WI38 (cell line): ENCODE measurements at regions not wholly inside any gene's neighbourhood (a gene's known extent, or its start where the extent isn't known, plus 50 kb on each side); places are given as distances from the start of the nearest gene placed in this dataset.

ENCODE experiments used
- H3K4me3 ChIP-seq: 2 replicates; pipeline ENCODE4 v1.5.1; 2011; ENCODE audit warnings: low read depth, mild to moderate bottlenecking, control low read depth, low read length
- CTCF ChIP-seq: IDR thresholded peaks from 2 replicates; pipeline ENCODE4 v1.5.1; 2012; ENCODE audit warnings: low read depth, mild to moderate bottlenecking, control low read depth, low read length

- H3K4me3 ChIP-seq, result no peak overlapping the region
- TF ChIP-seq CTCF, result no peak
Measured at GRCh38 chr1:68314151-68314780, 81.9 kb upstream of the WLS start.

- no peak overlapping the region for H3K4me3 ChIP-seq
- TF ChIP-seq CTCF, result no peak
Measured at GRCh38 chr1:68313735-68314134, 81.4 kb upstream of the WLS start.

DNA sequence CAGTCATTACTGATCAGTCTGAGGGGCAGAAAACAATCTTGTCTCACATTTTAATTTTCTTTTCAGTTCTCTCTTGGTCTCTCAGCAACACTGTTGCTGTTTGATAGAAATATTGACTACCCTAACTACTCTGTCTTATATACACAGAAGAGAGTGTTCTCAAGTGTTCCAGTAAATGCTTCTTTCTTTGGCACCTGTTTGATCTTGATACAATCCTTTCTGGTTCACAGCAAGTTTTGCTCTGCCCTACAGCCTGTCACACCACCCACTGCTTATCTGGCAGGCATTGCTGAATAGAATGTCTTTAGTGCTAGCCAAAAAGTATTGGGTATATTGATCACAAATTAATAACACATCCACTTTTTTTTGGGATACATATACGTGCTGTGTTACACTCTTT lies 75.7 kb upstream of the WLS start:
- TF ChIP-seq CTCF, result no peak
- H3K4me3 ChIP-seq, result no peak overlapping the region

DNA sequence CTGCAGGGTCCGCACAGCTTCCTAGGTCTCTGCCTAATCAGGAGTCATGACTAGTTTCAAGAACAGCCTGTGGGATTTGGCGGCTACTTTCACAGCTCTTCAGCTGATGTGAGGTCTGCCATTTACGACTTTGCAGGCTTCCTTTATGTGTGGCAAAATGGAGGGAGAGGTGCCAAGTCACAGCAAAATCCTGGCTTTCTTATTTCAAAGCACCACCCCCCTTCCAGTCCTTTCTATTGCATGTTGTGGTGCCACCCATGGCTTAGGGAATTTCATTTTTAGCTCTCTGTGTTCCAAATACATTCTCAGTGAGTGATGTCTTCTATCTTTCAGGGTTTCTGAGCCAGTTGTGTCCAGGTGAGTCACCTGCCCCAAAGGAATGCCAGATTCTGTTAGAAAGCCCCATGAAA lies 75.1 kb upstream of the WLS start:
- no peak overlapping the region for H3K4me3 ChIP-seq
- no peak for TF ChIP-seq CTCF

GRCh38 chr1:68301471-68302001 lies 69.2 kb upstream of the WLS start:
- H3K4me3 ChIP-seq, result no peak overlapping the region
- TF ChIP-seq CTCF, result no peak

- TF ChIP-seq CTCF, result no peak
- no peak overlapping the region for H3K4me3 ChIP-seq
Measured at GRCh38 chr1:68294367-68295066, 62.2 kb upstream of the WLS start.
